GM12878 (cell line): ENCODE measurements at regions not wholly inside any gene's neighbourhood (a gene's known extent, or its start where the extent isn't known, plus 50 kb on each side); places are given as distances from the start of the nearest gene placed in this dataset.

Experiments used
- BACH1 ChIP-seq: fragments of 450-650 bp; IDR thresholded peaks from 2 replicates; pipeline ENCODE4 v1.6.1; 2017; ENCODE audit warnings: mild to moderate bottlenecking, borderline replicate concordance
- CEBPB ChIP-seq, 2 experiments: fragments of 150-350 bp in 1 of 2; IDR thresholded peaks; 2 replicates each; pipeline ENCODE4 v1.6.1; 2012 to 2014; ENCODE audit warnings: low read depth in 2 of 2, low read length in 2 of 2, borderline replicate concordance in 1 of 2, inconsistent platforms in 1 of 2
- GABPA ChIP-seq: IDR thresholded peaks from 2 replicates; pipeline ENCODE4 v1.6.1; 2014; ENCODE audit warnings: antibody characterized with exemption, low read depth, mild to moderate bottlenecking, inconsistent platforms
- MTA3 ChIP-seq: IDR thresholded peaks from 2 replicates; pipeline ENCODE4 v1.6.1; 2012; ENCODE audit warnings: low read length, inconsistent platforms, borderline replicate concordance
- NR2C2 ChIP-seq: IDR thresholded peaks from 2 replicates; pipeline ENCODE4 v1.6.1; 2011; ENCODE audit warnings: borderline replicate concordance, low read depth; ENCODE audit not compliant: control insufficient read depth, insufficient read length
- POLR2AphosphoS5 ChIP-seq: IDR thresholded peaks from 2 replicates; pipeline ENCODE4 v1.6.1; 2011; ENCODE audit warnings: mild to moderate bottlenecking, low read length, inconsistent platforms
- RAD21 ChIP-seq: IDR thresholded peaks from 2 replicates; pipeline ENCODE4 v1.6.1; 2011; ENCODE audit warnings: mild to moderate bottlenecking, low read depth, low read length, moderate library complexity; ENCODE audit not compliant: insufficient read depth
- SMC3 ChIP-seq: IDR thresholded peaks from 2 replicates; pipeline ENCODE4 v1.6.1; 2011; ENCODE audit warnings: low read length, improper control_type of control experiment, borderline replicate concordance
- SUPT20H ChIP-seq: IDR thresholded peaks from 2 replicates; pipeline ENCODE4 v1.6.1; 2011; ENCODE audit warnings: low read depth, mild to moderate bottlenecking, low read length, moderate library complexity, borderline replicate concordance; ENCODE audit not compliant: control insufficient read depth
- TAF1 ChIP-seq: IDR thresholded peaks from 2 replicates; pipeline ENCODE4 v1.6.1; 2011; ENCODE audit warnings: mild to moderate bottlenecking, low read depth, low read length, borderline replicate concordance
- USF2 ChIP-seq: IDR thresholded peaks from 2 replicates; pipeline ENCODE4 v1.6.1; 2011; ENCODE audit warnings: low read depth, low read length, improper control_type of control experiment, borderline replicate concordance
- TF ChIP-seq, protein P1 (sequence below), 3 experiments: IDR thresholded peaks in 2 of 3; conservative IDR thresholded peaks in 1 of 3; 2 replicates each; pipeline ENCODE4 v1.5.1; 2011; ENCODE audit warnings: low read depth in 3 of 3, low read length in 3 of 3, mild to moderate bottlenecking in 3 of 3, control low read depth in 2 of 3, moderate library complexity in 2 of 3, inconsistent platforms in 1 of 3, mixed read lengths in 1 of 3; ENCODE audit not compliant: control insufficient read depth in 2 of 3, insufficient read depth in 1 of 3; ENCODE audit errors: extremely low read depth in 1 of 3

- TF ChIP-seq USF2: no peak
- TF ChIP-seq, protein P1, sequence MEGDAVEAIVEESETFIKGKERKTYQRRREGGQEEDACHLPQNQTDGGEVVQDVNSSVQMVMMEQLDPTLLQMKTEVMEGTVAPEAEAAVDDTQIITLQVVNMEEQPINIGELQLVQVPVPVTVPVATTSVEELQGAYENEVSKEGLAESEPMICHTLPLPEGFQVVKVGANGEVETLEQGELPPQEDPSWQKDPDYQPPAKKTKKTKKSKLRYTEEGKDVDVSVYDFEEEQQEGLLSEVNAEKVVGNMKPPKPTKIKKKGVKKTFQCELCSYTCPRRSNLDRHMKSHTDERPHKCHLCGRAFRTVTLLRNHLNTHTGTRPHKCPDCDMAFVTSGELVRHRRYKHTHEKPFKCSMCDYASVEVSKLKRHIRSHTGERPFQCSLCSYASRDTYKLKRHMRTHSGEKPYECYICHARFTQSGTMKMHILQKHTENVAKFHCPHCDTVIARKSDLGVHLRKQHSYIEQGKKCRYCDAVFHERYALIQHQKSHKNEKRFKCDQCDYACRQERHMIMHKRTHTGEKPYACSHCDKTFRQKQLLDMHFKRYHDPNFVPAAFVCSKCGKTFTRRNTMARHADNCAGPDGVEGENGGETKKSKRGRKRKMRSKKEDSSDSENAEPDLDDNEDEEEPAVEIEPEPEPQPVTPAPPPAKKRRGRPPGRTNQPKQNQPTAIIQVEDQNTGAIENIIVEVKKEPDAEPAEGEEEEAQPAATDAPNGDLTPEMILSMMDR (IDR thresholded peaks at IDR 0.05 in 2 of 3, conservative IDR thresholded peaks at IDR 0.05 in 1 of 3; ENCODE audit: control insufficient read depth in 2 of 3, extremely low read depth in 1 of 3, insufficient read depth in 1 of 3, low read depth in 3 of 3, low read length in 3 of 3): peak; percentile 27 to 57 (median 32); a peak in 4 of 6 replicates
- TF ChIP-seq POLR2AphosphoS5: no peak
- no peak for TF ChIP-seq GABPA
- no peak for TF ChIP-seq CEBPB (IDR thresholded peaks at IDR 0.05; ENCODE audit: borderline replicate concordance in 1 of 2, low read depth in 2 of 2, low read length in 2 of 2)
- peak; percentile 39 for TF ChIP-seq RAD21
- no peak for TF ChIP-seq BACH1
- no peak for TF ChIP-seq MTA3
- TF ChIP-seq TAF1: no peak
- no peak for TF ChIP-seq NR2C2
- TF ChIP-seq SMC3: no peak
- TF ChIP-seq SUPT20H: no peak
These were observed 630.5 kb downstream of the TDRD15 start for GRCh38 chr2:21754164-21754788.
